SHP77 treated with DMSO at 0.1 percent for 48 hours (cell line): ENCODE measurements at regions not wholly inside any gene's neighbourhood (a gene's known extent, or its start where the extent isn't known, plus 50 kb on each side); places are given as distances from the start of the nearest gene placed in this dataset.

ENCODE experiments used
- DNase-seq: peaks from one replicate; lab custom pipeline; 2025; lab: John Stamatoyannopoulos, UW

- no peak for DNase-seq
Measured at GRCh38 chr3:139778682-139779233, 101.0 kb upstream of the NMNAT3 start.

- DNase-seq, result no peak
Measured at GRCh38 chr3:139774560-139775302, 97.0 kb upstream of the NMNAT3 start.

- DNase-seq, result no peak
Measured at GRCh38 chr3:139772539-139773500, 95.0 kb upstream of the NMNAT3 start.

GRCh38 chr3:139771331-139771730 is 93.6 kb upstream of the NMNAT3 start:
- DNase-seq, result no peak

- DNase-seq, result no peak
Measured at GRCh38 chr3:139770577-139770976, 92.8 kb upstream of the NMNAT3 start.

- no peak for DNase-seq
Measured at GRCh38 chr3:139769796-139770195, 92.0 kb upstream of the NMNAT3 start.

- no peak for DNase-seq
Measured at GRCh38 chr3:139764936-139765335, 87.2 kb upstream of the NMNAT3 start.

GRCh38 chr3:139764069-139764905 is 86.5 kb upstream of the NMNAT3 start:
- DNase-seq, result no peak

GRCh38 chr3:139762302-139762701 is 84.5 kb upstream of the NMNAT3 start:
- DNase-seq, result no peak

- DNase-seq, result no peak
Measured at GRCh38 chr3:139759470-139759869, 81.7 kb upstream of the NMNAT3 start.

GRCh38 chr3:139758654-139759291 is 81.0 kb upstream of the NMNAT3 start:
- DNase-seq, result no peak

GRCh38 chr3:139757448-139758030 is 79.8 kb upstream of the NMNAT3 start:
- no peak for DNase-seq

- DNase-seq, result no peak
Measured at GRCh38 chr3:139756529-139757103, 78.8 kb upstream of the NMNAT3 start.

GRCh38 chr3:139755551-139755950 is 77.8 kb upstream of the NMNAT3 start:
- DNase-seq, result no peak

- no peak for DNase-seq
Measured at GRCh38 chr3:139751789-139752188, 74.0 kb upstream of the NMNAT3 start.

- DNase-seq, result no peak
Measured at GRCh38 chr3:139746481-139746880, 68.7 kb upstream of the NMNAT3 start.

GRCh38 chr3:139745831-139746230 is 68.1 kb upstream of the NMNAT3 start:
- no peak for DNase-seq

- no peak for DNase-seq
Measured at GRCh38 chr3:139738697-139739096, 60.9 kb upstream of the NMNAT3 start.

GRCh38 chr3:139737682-139738361 is 60.0 kb upstream of the NMNAT3 start:
- DNase-seq, result no peak

- DNase-seq, result no peak
Measured at GRCh38 chr3:139735191-139735590, 57.4 kb upstream of the NMNAT3 start.
